ENCODE measurements at regions not wholly inside any gene's neighbourhood (a gene's known extent, or its start where the extent isn't known, plus 50 kb on each side); places are given as distances from the start of the nearest gene placed in this dataset.

- TF ChIP-seq FOXA2 (IDR thresholded peaks at IDR 0.05): no peak
- no peak for TF ChIP-seq RAD21 (IDR thresholded peaks at IDR 0.05)
- TF ChIP-seq ATF3 (IDR thresholded peaks at IDR 0.05): no peak
- no peak for TF ChIP-seq YY1 (IDR thresholded peaks at IDR 0.05)
- no peak for TF ChIP-seq MAX (IDR thresholded peaks at IDR 0.05)
- TF ChIP-seq TAF1 (conservative IDR thresholded peaks at IDR 0.05): no peak
- no peaks in the 10 kb centered on the region for H3K9me3 ChIP-seq (ENCODE audit: control insufficient read depth in 4 of 4, low read length in 3 of 4)
- H3K4me1 ChIP-seq (ENCODE audit: control insufficient read depth in 4 of 4, insufficient read depth in 4 of 4, low read length in 3 of 4): no peaks in the 10 kb centered on the region
- no peak for DNase-seq (ENCODE audit: low spot score)
- no peak overlapping the region for H3K27ac ChIP-seq (ENCODE audit: low read depth in 1 of 2, low read length in 2 of 2)
- no peaks in the 10 kb centered on the region for H3K27me3 ChIP-seq (ENCODE audit: control insufficient read depth in 4 of 4, insufficient read depth in 4 of 4, low read length in 3 of 4)
- no peaks in the 10 kb centered on the region for H3K36me3 ChIP-seq (ENCODE audit: control insufficient read depth in 4 of 4, insufficient read depth in 3 of 4, low read depth in 1 of 4, low read length in 3 of 4)
- H3K4me3 ChIP-seq (ENCODE audit: low read depth in 1 of 3, low read length in 3 of 3): no peak overlapping the region
- H3K9ac ChIP-seq (ENCODE audit: low read depth in 1 of 2, low read length in 2 of 2): no peak overlapping the region
Measured at GRCh38 chr13:56988543-56988942, 152.2 kb upstream of the PRR20A start.

GRCh38 chr13:57003682-57004081 lies 137.0 kb upstream of the PRR20A start:
- Histone ChIP-seq H3K4me3 (ENCODE audit: low read depth in 1 of 3, low read length in 3 of 3) (no peak overlapping the region), H3K9ac (ENCODE audit: low read depth in 1 of 2, low read length in 2 of 2) (no peak overlapping the region), H3K36me3 (ENCODE audit: control insufficient read depth in 4 of 4, insufficient read depth in 3 of 4, low read depth in 1 of 4, low read length in 3 of 4) (no peaks in the 10 kb centered on the region), H3K27me3 (ENCODE audit: control insufficient read depth in 4 of 4, insufficient read depth in 4 of 4, low read length in 3 of 4) (no peaks in the 10 kb centered on the region), H3K4me1 (ENCODE audit: control insufficient read depth in 4 of 4, insufficient read depth in 4 of 4, low read length in 3 of 4) (no peaks in the 10 kb centered on the region), H3K9me3 (ENCODE audit: control insufficient read depth in 4 of 4, low read length in 3 of 4) (no peaks in the 10 kb centered on the region), H3K27ac (ENCODE audit: low read depth in 1 of 2, low read length in 2 of 2) (no peak overlapping the region)
- DNase-seq (ENCODE audit: low spot score): no peak
- TF ChIP-seq RAD21 (IDR thresholded peaks at IDR 0.05) (no peak), FOXA1 (IDR thresholded peaks at IDR 0.05) (no peak), MAX (IDR thresholded peaks at IDR 0.05) (no peak), CTCF (IDR thresholded peaks at IDR 0.05; ENCODE audit: low read depth, low read length, missing input control) (no peak), HNF4G (IDR thresholded peaks at IDR 0.05) (no peak), REST (IDR thresholded peaks at IDR 0.05) (no peak), NR2F2 (IDR thresholded peaks at IDR 0.05) (no peak), JUND (IDR thresholded peaks at IDR 0.05) (no peak), FOXA2 (IDR thresholded peaks at IDR 0.05) (no peak), ATF3 (IDR thresholded peaks at IDR 0.05) (no peak), HNF4A (conservative IDR thresholded peaks at IDR 0.05) (no peak), SP1 (IDR thresholded peaks at IDR 0.05) (no peak), EGR1 (IDR thresholded peaks at IDR 0.05; ENCODE audit: low read depth in 2 of 2) (no peak), TAF1 (conservative IDR thresholded peaks at IDR 0.05) (no peak), RXRA (IDR thresholded peaks at IDR 0.05) (no peak), ZBTB33 (IDR thresholded peaks at IDR 0.05) (no peak), YY1 (IDR thresholded peaks at IDR 0.05) (no peak), GABPA (IDR thresholded peaks at IDR 0.05 in 1 of 2, conservative IDR thresholded peaks at IDR 0.05 in 1 of 2) (no peak)
- 97% methylated on average over 2 of the region's 2 CpGs for WGBS
